ENCODE measurements at regions not wholly inside any gene's neighbourhood (a gene's known extent, or its start where the extent isn't known, plus 50 kb on each side); places are given as distances from the start of the nearest gene placed in this dataset.

DNA sequence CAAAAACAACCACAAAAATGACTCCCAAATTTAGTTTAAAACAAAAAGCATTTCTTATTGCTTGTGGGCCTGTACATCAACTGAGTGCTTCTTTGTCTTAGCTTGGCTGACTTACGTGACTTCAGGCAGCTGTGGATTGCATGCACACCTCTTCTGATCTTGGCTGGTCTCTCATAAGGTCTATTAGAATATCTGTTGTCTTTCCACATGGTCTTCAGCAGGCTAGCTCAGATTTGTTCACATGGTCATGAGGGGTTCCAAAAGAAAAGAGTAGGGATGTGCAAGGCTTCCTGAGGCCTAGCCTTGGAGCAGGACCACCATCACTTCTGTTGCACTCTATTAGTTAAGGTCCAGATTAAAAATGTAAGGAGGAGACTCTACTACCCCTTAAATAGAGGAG is 120.1 kb downstream of the LRRC70 start:
- TF ChIP-seq, protein P1, sequence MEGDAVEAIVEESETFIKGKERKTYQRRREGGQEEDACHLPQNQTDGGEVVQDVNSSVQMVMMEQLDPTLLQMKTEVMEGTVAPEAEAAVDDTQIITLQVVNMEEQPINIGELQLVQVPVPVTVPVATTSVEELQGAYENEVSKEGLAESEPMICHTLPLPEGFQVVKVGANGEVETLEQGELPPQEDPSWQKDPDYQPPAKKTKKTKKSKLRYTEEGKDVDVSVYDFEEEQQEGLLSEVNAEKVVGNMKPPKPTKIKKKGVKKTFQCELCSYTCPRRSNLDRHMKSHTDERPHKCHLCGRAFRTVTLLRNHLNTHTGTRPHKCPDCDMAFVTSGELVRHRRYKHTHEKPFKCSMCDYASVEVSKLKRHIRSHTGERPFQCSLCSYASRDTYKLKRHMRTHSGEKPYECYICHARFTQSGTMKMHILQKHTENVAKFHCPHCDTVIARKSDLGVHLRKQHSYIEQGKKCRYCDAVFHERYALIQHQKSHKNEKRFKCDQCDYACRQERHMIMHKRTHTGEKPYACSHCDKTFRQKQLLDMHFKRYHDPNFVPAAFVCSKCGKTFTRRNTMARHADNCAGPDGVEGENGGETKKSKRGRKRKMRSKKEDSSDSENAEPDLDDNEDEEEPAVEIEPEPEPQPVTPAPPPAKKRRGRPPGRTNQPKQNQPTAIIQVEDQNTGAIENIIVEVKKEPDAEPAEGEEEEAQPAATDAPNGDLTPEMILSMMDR (IDR thresholded peaks at IDR 0.05; ENCODE audit: low read depth, low read length) = no peak
- TF ChIP-seq EZH2phosphoT487 (IDR thresholded peaks at IDR 0.05; ENCODE audit: low read depth) = no peak
